ENCODE measurements at regions not wholly inside any gene's neighbourhood (a gene's known extent, or its start where the extent isn't known, plus 50 kb on each side); places are given as distances from the start of the nearest gene placed in this dataset.

GRCh38 chr3:110821586-110821985 lies 250.0 kb upstream of the NECTIN3 start:
- H3K27me3 ChIP-seq (replicated peaks; ENCODE audit: control insufficient read depth, insufficient read depth, low read length), result no peaks in the 10 kb centered on the region
- no peak for DNase-seq (ENCODE audit: extremely low read depth, insufficient read length)
- TF ChIP-seq CTCF (IDR thresholded peaks at IDR 0.05; ENCODE audit: insufficient read depth, low read length, poor library complexity, severe bottlenecking), result no peak
- no peak overlapping the region for H3K4me3 ChIP-seq (replicated peaks; ENCODE audit: low read depth, low read length)
- H3K36me3 ChIP-seq (ENCODE audit: control insufficient read depth, insufficient read depth, low read length), result no peaks in the 10 kb centered on the region

GRCh38 chr3:110822971-110823370 lies 248.6 kb upstream of the NECTIN3 start:
- Histone ChIP-seq H3K27me3 (replicated peaks; ENCODE audit: control insufficient read depth, insufficient read depth, low read length) (no peaks in the 10 kb centered on the region), H3K36me3 (ENCODE audit: control insufficient read depth, insufficient read depth, low read length) (no peaks in the 10 kb centered on the region), H3K4me3 (replicated peaks; ENCODE audit: low read depth, low read length) (no peak overlapping the region)
- no peak for TF ChIP-seq CTCF (IDR thresholded peaks at IDR 0.05; ENCODE audit: insufficient read depth, low read length, poor library complexity, severe bottlenecking)
- no peak for DNase-seq (ENCODE audit: extremely low read depth, insufficient read length)

GRCh38 chr3:110846971-110847370 lies 224.6 kb upstream of the NECTIN3 start:
- no peak for TF ChIP-seq CTCF (IDR thresholded peaks at IDR 0.05; ENCODE audit: insufficient read depth, low read length, poor library complexity, severe bottlenecking)
- no peaks in the 10 kb centered on the region for H3K27me3 ChIP-seq (replicated peaks; ENCODE audit: control insufficient read depth, insufficient read depth, low read length)
- no peak for DNase-seq (ENCODE audit: extremely low read depth, insufficient read length)
- H3K36me3 ChIP-seq (ENCODE audit: control insufficient read depth, insufficient read depth, low read length), result no peaks in the 10 kb centered on the region
- H3K4me3 ChIP-seq (replicated peaks; ENCODE audit: low read depth, low read length), result no peak overlapping the region

- H3K36me3 ChIP-seq (ENCODE audit: control insufficient read depth, insufficient read depth, low read length), result no peaks in the 10 kb centered on the region
- no peak overlapping the region for H3K4me3 ChIP-seq (replicated peaks; ENCODE audit: low read depth, low read length)
- no peak for TF ChIP-seq CTCF (IDR thresholded peaks at IDR 0.05; ENCODE audit: insufficient read depth, low read length, poor library complexity, severe bottlenecking)
- DNase-seq (ENCODE audit: extremely low read depth, insufficient read length), result no peak
- no peaks in the 10 kb centered on the region for H3K27me3 ChIP-seq (replicated peaks; ENCODE audit: control insufficient read depth, insufficient read depth, low read length)
Measured at GRCh38 chr3:110849064-110849463, 222.6 kb upstream of the NECTIN3 start.

- no peak for TF ChIP-seq CTCF (IDR thresholded peaks at IDR 0.05; ENCODE audit: insufficient read depth, low read length, poor library complexity, severe bottlenecking)
- H3K36me3 ChIP-seq (ENCODE audit: control insufficient read depth, insufficient read depth, low read length), result no peaks in the 10 kb centered on the region
- no peak for DNase-seq (ENCODE audit: extremely low read depth, insufficient read length)
Measured at GRCh38 chr3:110851736-110852135, 219.9 kb upstream of the NECTIN3 start.

GRCh38 chr3:110855207-110855606 lies 216.4 kb upstream of the NECTIN3 start:
- no peak for DNase-seq (ENCODE audit: extremely low read depth, insufficient read length)
- Histone ChIP-seq H3K27me3 (replicated peaks; ENCODE audit: control insufficient read depth, insufficient read depth, low read length) (no peaks in the 10 kb centered on the region), H3K36me3 (ENCODE audit: control insufficient read depth, insufficient read depth, low read length) (no peaks in the 10 kb centered on the region), H3K4me3 (replicated peaks; ENCODE audit: low read depth, low read length) (no peak overlapping the region)
- TF ChIP-seq CTCF (IDR thresholded peaks at IDR 0.05; ENCODE audit: insufficient read depth, low read length, poor library complexity, severe bottlenecking), result no peak

More at GRCh38 chr3:110851736-110852135, 219.9 kb upstream of the NECTIN3 start:
- no peaks in the 10 kb centered on the region for H3K27me3 ChIP-seq (replicated peaks; ENCODE audit: control insufficient read depth, insufficient read depth, low read length)
- no peak overlapping the region for H3K4me3 ChIP-seq (replicated peaks; ENCODE audit: low read depth, low read length)
